AG09319 (cell line): ENCODE measurements at regions not wholly inside any gene's neighbourhood (a gene's known extent, or its start where the extent isn't known, plus 50 kb on each side); places are given as distances from the start of the nearest gene placed in this dataset.
"Not testable (repeated sequence)": the region's sequence is repeated elsewhere in the genome, so short reads cannot be mapped to it uniquely, and the experiment has no call there.

ENCODE experiments used
- DNase-seq: peaks from one replicate; pipeline ENCODE4 v3.0.0-alpha.2; 2010; ENCODE audit warnings: low read depth; ENCODE audit errors: extremely low read depth
- TF ChIP-seq, protein P1 (sequence below): IDR thresholded peaks from 2 replicates; pipeline ENCODE4 v1.5.1; 2011; ENCODE audit warnings: low read depth, mild to moderate bottlenecking, inconsistent platforms, low read length, moderate library complexity

- TF ChIP-seq, protein P1, sequence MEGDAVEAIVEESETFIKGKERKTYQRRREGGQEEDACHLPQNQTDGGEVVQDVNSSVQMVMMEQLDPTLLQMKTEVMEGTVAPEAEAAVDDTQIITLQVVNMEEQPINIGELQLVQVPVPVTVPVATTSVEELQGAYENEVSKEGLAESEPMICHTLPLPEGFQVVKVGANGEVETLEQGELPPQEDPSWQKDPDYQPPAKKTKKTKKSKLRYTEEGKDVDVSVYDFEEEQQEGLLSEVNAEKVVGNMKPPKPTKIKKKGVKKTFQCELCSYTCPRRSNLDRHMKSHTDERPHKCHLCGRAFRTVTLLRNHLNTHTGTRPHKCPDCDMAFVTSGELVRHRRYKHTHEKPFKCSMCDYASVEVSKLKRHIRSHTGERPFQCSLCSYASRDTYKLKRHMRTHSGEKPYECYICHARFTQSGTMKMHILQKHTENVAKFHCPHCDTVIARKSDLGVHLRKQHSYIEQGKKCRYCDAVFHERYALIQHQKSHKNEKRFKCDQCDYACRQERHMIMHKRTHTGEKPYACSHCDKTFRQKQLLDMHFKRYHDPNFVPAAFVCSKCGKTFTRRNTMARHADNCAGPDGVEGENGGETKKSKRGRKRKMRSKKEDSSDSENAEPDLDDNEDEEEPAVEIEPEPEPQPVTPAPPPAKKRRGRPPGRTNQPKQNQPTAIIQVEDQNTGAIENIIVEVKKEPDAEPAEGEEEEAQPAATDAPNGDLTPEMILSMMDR = no peak
- DNase-seq = no peak
Measured at GRCh38 chr10:34015700-34016099, 681.2 kb upstream of the NRP1 start.

- TF ChIP-seq, protein P1 = no peak
- DNase-seq = no peak
Measured at GRCh38 chr10:34013235-34013634, 678.8 kb upstream of the NRP1 start.

GRCh38 chr10:34010891-34011290 lies 676.4 kb upstream of the NRP1 start:
- no peak for DNase-seq

DNA sequence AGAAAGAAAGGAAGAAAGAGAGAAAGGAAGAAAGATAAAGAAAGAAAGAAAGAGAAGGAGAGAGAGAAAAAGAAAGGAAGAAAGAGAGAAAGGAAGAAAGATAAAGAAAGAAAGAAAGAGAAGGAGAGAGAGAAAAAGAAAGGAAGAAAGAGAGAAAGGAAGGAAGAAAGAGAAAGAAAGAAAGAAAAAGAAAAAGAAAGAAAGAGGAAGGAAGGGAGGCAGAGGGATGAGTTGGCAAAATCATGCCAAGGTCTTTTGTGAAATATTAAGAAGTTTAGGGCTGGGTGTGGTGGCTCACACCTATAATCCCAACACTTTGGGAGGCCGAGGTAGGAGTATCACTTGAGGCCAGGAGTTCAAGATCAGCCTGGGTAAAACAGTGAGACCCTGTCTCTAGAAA lies 675.8 kb upstream of the NRP1 start:
- not testable (repeated sequence) for DNase-seq

More at GRCh38 chr10:34010891-34011290, 676.4 kb upstream of the NRP1 start:
- TF ChIP-seq, protein P1 = no peak

- TF ChIP-seq, protein P1 = no peak
Measured at GRCh38 chr10:34008656-34009055, 674.2 kb upstream of the NRP1 start.

DNA sequence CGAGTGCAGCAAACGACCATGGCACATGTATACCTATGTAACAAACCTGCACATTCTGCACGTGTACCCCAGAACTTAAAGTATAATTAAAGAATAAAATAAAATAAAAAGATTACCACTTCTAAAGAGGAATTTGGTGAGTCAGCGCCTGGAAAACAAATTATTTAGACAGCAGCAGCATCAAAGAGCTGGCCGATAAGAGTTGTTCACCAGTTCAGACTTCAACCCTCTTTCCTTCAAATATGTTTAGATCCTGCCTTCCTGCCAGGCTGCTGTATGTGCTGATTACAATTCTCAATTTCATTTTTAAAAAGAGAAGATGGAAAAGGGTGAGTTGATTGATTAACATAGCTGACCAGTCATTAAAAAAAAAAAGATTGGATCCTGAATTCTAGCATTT lies 672.0 kb upstream of the NRP1 start:
- TF ChIP-seq, protein P1 = no peak
- no peak for DNase-seq

More at GRCh38 chr10:34008656-34009055, 674.2 kb upstream of the NRP1 start:
- no peak for DNase-seq

DNA sequence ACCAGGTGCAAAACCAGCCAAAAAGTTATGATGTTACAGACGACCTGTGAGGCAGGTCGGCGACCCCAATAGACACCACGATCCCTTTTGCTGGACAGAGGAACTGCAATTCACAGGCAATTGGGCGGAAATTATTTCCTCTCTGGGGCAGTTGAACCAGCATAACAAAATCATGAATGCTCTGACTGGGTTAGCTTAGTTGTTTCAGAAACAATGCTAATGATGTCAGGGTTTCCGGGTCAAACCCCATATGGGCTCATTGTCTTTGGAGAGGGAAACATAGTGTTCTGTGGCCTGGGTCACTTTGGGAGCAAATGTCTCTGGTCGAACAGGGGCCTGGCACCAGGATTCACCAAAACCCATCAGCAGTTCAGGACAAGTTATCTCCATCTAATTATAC lies 669.1 kb upstream of the NRP1 start:
- DNase-seq = no peak

GRCh38 chr10:34002896-34003295 lies 668.4 kb upstream of the NRP1 start:
- DNase-seq = no peak
- TF ChIP-seq, protein P1 = no peak

More for the DNA sequence above, 669.1 kb upstream of the NRP1 start:
- TF ChIP-seq, protein P1 = no peak
